ENCODE measurements at regions not wholly inside any gene's neighbourhood (a gene's known extent, or its start where the extent isn't known, plus 50 kb on each side); places are given as distances from the start of the nearest gene placed in this dataset.

GRCh38 chr6:137414599-137414998 is 79.6 kb downstream of the OLIG3 start (continued):
- TF ChIP-seq CEBPB (IDR thresholded peaks at IDR 0.05; ENCODE audit: low read depth, low read length) = no peak
- TF ChIP-seq CHD7 (IDR thresholded peaks at IDR 0.05; ENCODE audit: insufficient replicate concordance, low read length) = no peak

All from H1 (cell line).